Frontal cortex (tissue), 3 donors: ENCODE measurements at regions not wholly inside any gene's neighbourhood (a gene's known extent, or its start where the extent isn't known, plus 50 kb on each side); places are given as distances from the start of the nearest gene placed in this dataset.
"Not testable (repeated sequence)": the region's sequence is repeated elsewhere in the genome, so short reads cannot be mapped to it uniquely, and the experiment has no call there.

ENCODE experiments used
- DNase-seq, 2 donors: peaks; one replicate each; pipeline ENCODE4 v3.0.0; 2012; ENCODE audit warnings: low spot score in 2 of 2
- FAIRE-seq: peaks from 2 replicates; lab custom pipeline; 2012; peaks lifted over from hg19 to GRCh38; lab: Jason Lieb, UNC
- donor health status: control.
- donor health status: control.
- donor health status: control.

DNA sequence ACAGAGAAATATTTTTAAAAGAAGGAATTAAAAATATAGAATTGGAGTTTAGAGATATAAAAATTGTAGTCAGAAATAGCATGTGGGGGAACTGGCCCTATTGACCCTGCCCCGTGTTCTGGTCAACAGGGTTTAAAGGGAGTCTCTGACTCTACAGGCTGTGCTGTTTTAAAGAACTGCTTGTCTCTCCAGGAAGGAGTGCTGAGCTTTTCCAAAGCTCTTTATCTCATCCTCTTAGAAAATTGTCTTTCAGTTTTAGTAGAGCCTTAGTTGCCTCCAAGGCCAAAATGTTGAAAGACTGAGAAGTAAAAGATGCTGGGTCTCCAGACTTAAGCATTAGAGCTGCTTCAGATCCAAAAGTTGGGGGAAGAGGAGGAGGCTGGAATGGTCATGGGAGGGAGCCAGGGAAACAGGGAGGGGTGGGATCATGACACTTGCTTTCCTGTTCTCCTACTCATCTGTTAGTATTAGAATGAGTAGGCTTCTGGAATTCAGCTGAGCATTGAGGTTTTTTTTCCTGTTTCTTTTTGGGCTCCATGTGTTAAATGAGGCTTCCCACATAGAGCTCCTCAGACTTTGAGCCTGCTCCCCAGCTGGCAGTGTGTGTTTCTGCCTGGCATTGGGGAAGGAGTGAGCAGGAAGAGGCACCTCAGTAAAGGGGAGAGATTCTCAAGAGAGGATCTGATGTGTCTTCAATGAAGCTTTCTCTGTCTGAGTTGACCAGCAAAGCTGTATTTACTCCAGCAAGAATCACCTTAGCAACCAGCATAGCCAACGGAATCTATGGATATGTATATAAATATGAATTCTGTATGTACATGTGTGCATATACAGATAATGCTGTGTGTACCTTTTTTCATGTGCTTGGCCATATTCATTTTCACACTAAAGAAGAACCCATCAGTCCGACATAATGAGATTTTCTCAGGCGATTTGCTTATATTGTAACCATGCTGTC is 186.8 kb upstream of the FBXO11 start:
- DNase-seq (no peak), FAIRE-seq (no peak)

DNA sequence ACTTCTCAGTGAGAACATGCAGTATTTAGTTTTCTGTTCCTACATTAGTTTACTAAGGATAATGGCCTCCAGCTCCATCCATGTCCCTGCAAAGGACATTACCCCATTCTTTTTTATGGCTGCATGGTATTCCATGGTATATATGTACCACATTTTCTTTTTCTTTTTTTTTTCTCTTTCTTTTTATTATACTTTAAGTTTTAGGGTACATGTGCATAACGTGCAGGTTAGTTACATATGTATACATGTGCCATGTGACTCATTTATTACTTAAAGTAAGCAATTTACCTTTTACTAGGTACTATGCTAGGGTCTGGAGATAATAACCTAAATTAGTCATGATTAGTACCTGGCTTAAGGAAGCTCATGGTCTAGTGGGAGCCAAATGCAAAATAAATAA is 190.5 kb upstream of the FBXO11 start:
- DNase-seq, FAIRE-seq: not testable (repeated sequence)

DNA sequence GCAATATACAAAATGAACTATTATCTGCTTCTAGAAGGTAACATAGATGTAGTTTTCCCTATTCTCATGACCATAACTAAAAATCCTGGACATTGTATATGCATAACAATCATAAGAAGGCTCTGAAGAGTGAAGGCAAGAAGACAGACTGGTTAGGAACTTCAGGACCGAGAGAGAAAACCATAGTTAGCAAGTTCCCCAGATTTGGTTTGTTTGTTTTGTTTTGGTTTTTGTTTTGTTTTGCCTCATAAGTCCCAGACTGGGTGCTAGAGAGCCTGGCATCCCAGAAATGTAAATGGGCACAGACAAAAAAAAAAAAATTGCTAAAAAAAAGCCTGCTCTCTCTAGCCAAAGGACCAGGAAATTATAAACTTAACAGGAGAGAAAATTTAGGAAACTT is 192.2 kb upstream of the FBXO11 start:
- no peak for DNase-seq
- FAIRE-seq = no peak

DNA sequence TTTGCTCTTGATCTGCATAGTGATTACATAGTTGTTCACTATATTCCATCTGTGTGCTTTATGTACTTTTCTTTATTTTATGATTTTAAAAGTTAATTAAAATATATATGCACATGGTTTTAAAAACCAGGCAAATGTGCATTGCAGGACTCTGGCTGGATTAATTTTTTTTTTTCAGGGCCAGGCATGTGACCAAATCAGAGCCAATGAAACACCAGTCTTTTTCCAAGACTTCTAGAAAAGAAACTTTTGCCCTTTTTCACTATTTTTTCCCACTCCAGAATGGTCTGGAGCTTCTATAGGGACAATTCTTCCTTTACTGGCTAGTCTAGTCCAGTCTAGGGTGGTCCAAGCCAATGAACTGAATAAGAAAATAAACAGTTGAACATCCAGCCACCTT is 198.1 kb upstream of the FBXO11 start:
- FAIRE-seq = no peak
- no peak for DNase-seq

DNA sequence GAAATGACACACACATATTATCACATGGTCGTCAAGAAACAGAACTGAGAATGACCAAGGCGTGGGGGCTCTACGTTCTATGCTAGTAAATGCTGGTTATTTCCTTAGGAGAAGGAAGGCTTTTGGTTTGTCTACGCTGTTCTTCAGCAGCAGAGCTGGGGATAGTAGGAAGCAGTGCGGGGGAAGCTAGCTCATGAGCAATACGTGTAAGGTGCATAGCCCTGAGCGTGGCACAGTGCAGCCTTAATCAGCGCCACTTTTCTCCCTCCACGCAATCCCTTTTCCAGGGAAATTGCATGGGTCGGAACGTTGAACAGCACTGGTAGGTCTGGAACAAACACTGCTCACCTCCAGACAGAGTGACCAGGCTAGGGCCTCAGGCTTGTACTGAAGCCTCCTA is 199.6 kb upstream of the FBXO11 start:
- no peak for FAIRE-seq
- DNase-seq = no peak

DNA sequence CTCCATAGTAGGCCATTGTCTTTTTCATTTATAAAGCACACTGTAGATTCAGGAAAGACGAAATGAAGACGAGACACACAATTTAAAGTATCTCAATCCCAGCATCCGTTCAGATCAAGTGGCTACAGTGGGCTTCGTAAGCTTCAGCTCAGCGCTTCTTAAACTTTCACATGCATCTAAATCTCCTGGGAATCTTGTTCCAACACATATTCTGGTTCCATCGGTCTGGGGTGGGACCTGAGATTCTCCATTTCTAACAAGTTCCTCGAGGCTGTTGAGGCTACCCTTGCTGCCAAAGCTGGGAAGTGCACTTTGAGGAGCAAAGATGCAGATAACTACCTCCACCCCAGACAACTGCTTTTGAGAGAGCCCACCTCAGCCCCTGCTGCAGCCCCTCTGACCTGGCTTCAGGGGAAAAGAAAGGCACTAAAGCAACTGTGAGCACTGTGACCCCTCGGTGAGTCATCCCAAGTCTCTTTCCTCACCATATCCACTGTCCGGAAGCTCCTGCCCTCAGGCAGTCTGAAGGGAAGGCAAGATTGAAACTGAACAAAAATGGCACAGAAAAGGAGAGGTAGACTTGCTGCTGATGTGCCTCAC is 201.1 kb upstream of the FBXO11 start:
- FAIRE-seq (no peak), DNase-seq (no peak)

DNA sequence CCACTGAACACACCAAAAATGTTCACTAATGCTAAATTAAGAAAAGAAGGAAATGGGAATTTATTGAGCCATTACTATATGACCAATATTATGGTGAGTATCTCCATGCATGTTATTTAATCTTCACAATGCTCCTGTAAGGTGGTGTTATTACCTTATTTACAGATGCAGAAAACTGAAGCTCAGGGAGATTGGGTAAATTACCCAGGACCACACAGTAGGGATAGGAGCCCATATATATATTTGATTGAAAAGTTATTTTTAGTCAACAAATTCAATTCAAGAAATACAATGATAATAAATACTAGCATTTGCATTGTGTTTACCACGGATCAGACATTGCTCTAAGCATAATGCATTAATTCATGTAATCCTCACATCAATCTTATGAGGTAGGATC is 202.2 kb upstream of the FBXO11 start:
- FAIRE-seq = no peak
- DNase-seq = no peak

DNA sequence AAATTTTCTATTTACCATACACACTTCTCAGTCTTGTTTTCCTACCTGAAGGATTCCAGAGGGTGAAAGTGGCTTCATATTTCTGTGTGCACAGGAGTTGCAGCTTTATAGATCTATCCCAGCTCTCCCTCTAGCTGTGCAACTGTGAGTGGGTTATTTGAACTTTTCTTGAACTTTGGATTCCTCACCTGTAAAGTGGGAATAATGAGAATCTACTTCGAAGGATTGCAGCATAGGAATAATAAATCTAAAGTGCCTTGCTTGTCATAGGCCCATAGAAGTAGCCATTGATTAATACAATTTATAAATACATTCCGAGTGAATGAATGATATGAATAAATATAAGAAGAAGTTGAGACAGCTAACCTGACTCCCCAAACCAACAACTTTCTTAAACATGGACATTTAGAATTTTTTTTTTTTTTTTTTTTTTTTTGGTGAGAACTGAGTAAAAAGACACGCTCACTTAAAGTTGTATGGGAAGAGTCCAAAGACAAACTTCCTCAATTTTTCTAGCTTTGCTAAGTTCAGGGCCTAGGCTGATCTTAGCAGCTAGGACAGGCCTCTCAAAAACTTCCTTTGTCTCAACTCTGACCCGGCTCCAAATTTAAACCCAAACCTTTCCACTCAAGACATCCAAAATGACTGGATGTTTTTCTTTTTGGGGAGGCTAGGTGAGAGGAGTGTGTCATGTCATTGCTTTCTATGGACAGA is 203.3 kb upstream of the FBXO11 start:
- no peak for DNase-seq
- no peak for FAIRE-seq

DNA sequence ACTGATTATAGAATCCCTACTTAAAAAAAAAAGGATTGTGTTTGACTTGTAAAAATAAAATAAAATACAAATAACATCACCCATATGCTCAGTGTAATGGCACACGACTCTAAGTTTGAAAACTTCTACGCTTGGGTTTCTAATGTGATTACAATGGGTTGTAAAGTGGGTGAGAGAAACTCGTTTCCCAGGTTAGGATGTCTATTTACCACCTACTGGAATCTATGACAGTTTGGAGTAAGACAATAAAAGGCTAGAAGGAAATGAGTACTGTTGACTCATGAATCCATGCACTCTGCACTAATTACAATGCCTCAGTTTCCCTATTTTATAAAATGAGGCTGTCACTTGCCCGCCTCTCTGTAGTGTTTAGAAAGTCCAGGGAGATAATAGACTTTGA is 204.0 kb upstream of the FOXN2 start:
- FAIRE-seq (no peak), DNase-seq (no peak)

DNA sequence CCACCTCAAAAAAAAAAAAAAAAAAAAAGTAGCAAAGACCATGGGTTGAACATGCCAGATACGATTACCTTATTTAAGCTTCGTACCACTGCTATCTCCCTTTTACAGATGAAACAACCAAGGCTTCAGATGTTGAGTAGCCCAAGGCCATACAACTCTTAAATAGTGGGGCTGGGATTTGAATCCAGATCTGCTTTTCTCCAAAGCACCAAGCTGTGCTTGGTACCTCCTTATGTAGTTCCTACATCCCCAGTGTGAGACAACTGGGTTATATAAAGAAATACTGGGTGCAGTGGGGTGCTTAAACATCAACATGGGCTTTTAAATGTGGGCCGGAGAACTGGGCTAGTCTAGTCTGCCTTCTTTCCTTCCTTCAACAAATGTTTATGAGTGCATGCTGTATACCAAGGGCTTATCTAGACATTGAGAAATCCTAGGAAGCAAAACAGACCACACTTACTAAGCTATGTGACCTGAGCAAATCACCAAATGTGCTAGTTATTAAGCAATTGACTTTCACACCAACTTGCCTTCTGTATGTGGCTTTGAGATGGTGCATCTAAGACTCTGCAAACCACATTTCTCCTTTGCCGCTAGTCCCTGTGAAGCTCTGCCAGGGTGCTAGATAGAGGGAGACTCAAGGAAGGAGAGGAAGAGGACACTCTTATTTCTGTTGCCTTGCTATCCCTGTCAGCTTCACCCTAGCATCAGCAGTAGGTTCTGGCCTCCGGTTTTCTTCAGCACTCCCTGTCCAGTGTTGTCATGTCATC is 201.4 kb upstream of the FOXN2 start:
- FAIRE-seq (no peak), DNase-seq (no peak)

DNA sequence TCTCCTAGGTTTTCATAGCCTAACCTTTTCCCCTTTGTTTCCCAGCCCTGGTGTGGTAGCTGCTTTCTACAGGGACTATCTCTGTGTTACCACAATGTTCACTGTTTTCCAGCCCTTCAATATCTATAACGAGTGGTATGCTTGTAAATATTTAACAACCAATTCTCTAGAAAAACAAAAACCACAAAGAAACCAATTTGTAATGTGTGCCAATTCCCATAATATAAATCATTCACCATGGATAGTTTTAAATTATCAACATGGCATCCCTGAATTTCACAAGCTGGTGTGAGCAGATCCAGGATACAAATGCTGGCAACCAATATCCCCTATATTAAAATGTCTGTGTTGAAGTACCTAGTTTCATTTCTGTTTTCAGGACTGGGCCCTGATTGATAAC is 200.7 kb upstream of the FOXN2 start:
- DNase-seq = no peak
- no peak for FAIRE-seq

DNA sequence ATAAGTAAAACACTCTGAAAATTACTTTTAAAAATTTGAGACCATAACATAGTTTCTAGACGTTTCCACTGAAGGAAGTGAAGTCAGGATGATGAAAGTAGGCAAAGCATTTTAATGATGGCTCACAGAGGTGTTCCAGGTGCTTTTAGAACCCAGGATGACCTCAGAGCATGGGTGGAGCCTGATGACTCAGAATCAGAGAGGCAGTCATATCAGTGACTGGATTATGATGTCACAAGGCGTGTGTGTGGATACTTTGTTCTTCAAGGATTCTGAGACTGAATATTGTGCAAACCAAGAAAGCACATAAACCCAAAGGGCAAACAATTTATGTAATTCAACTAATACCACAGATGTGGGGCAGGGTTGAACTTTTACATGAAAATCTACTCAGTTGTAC is 200.2 kb upstream of the FOXN2 start:
- FAIRE-seq (no peak), DNase-seq (no peak)

DNA sequence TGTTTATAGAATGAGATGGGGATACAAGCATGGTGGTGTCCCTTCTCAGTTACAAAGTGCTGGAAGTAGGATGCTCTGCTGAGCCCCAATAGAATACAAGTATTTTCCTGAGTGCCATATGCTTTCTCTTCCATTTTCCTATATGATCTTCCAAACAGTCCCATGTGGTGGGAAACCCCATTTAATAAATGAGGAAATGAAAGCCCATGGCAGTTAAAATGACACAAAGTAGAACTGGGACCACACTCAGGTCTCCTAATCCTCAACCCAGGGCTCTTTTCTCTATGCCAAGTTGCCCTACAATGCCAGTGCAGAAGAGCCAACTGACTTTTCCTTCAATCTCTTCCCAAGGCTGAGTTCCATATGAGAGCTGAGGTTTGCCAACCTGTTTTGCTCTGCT is 198.0 kb upstream of the FOXN2 start:
- FAIRE-seq (no peak), DNase-seq (no peak)

DNA sequence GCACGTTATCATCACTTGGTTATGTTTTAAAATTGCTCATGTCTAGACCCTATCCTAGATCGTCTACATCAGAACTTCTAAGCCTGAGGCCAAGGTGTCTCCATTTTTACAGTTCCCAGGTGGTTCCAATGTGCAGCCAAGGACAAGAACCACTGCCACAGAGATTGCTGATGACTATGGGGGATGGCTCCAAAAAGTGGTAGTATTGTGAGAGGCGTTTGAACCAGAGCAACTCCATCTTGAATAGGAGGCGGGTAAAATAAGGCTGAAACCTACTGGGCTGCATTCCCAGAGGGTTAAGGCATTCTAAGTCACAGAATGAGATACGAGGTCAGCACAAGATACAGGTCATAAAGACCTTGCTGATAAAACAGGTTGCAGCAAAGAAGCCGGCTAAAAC is 195.6 kb upstream of the FOXN2 start:
- no peak for FAIRE-seq
- DNase-seq = no peak

DNA sequence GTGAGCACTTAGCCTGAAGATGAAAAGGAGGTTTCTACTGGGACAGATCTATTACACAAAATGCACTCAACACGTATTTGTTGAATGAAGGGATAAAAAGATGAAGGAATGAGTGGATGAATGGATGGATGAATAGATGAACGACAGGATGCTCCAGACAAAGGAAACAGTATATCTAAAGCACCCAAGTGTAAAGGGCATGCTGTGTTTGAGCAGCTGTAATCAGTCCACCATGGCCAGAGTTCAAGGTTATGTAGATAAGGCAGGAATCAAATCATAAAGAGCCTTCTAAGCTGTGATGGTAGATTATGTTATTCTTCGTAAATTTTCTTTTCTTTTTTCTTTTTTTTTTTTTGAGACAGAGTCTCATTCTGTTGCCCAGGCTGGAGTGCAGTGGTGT is 194.4 kb upstream of the FOXN2 start:
- FAIRE-seq (no peak), DNase-seq (no peak)

DNA sequence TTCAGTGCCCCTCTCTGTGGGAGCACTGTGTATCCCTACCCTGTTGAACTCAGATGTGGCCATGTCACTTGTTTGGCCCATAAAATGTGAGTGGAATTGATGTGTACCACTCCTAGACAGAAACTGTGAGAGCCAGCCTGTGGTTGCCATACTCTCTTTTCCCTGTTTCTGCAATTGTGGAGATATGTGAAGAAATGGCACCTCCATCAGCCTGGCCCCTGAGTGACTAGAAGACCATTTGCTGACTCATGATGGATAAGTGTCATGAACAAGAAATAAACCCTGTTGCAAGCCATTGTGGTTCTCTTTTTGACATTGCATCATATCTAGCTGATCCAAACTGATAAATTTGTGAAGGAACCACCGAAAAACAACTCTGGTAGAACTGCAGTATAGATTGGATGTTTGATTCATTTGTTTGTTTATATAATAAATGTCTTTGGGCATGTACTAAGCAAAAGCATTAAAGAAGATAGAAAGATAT is 193.7 kb upstream of the FOXN2 start:
- no peak for FAIRE-seq
- DNase-seq = no peak

DNA sequence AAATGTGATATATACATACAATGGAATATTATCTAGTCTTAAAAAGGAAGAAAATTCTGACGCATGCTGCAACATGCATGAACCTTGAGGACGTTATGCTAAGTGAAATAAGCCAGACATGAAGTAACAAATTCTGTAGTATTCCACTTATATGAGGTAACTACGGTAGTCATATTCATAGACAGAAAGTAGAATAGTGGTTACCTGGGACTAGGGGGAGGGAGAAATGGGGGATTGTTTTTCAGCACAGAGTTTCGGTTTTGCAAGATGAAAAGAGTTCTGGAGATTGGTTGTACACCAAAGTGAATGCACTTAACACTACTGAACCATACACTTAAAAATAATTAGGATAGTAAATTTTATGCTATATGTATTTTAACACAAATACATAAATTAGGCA is 192.3 kb upstream of the FOXN2 start:
- DNase-seq (no peak), FAIRE-seq (no peak)

DNA sequence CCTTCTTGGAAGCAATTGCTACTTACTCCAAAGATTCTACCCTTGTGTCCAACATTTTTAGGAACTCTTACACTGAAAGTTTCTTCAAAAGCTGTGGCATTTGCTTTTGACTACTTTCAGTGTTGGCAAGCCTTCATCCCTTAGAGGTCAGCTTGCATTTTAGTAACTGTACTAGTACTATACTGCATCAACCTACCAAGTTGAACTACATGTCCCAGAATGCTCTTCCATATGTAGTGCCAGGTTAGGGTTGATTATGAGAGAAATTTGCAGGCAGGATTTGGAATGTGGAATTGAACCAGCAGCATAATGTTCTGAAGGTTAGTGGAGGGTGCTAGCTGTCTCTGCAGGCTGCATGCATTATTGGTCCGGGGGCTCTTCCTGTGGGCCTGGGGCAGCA is 189.9 kb upstream of the FOXN2 start:
- no peak for FAIRE-seq
- no peak for DNase-seq

DNA sequence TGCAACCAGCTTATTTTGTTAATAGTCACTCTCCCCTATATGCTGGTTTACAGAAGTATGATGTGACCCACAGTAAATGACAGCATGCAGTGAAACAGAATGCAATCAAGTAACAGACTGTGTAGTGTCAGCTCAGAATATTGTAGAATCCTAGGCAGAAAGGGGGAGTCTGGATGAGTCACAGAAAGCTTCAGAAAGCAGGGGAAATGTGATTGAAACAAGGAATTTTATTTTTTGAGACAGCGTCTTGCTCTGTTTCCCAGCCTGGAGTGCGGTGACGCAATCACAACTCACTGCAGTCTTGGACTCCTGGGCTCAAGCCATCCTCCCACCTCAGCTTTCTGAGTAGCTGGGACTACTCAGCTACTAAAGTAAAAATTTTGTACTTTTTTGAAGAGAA is 188.3 kb upstream of the FOXN2 start:
- FAIRE-seq (no peak), DNase-seq (no peak)

DNA sequence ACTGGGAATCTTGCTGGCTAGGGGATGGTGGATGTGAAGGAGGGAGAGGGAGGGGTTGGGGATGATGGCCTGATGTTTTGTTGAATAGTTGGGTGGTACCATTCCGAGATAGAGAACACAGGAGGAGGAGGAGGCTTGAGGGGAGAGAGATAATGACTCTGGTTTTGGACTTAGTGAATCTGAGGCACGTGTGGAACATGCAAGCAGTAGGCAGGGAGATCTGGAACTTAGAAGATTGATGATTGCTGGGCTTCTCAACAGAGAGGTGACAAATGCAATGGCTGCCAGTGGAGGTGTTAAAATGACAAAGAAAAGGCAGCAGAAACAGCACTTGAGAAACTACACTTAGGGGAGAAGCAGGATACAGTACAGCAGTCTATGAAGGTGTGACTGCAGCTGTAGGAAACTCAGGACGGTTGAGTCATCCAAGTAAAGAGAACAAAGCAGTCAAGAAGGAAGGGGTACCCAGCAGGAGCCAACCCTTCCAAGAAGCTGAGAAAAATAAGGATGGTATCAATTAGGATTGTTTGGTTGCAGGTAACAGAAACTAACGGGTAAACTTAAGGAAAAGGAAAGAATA is 186.8 kb upstream of the FOXN2 start:
- no peak for FAIRE-seq
- no peak for DNase-seq
